Endothelial cell of umbilical vein (primary cell): ENCODE measurements at regions not wholly inside any gene's neighbourhood (a gene's known extent, or its start where the extent isn't known, plus 50 kb on each side); places are given as distances from the start of the nearest gene placed in this dataset.

Experiments used
- BruUV-seq: library from RNA; stranded (reverse); fragments of 400-500 nt; replicated peaks from 2 replicates; lab custom pipeline; 2021; lab: Mats Ljungman, UMichigan
- CTCF ChIA-PET: fragments of 300-600, 350-600 bp; sonication (Branson Sonifier 250); formaldehyde crosslinking; loops from one replicate; lab custom pipeline; 2021; ENCODE audit warnings: antibody characterized with exemption, inconsistent platforms; lab: Charles Lee
- POLR2A ChIA-PET: fragments of 300-600, 350-600 bp; sonication (Branson Sonifier 250); formaldehyde crosslinking; loops from one replicate; lab custom pipeline; 2021; ENCODE audit warnings: antibody characterized with exemption, inconsistent platforms; lab: Charles Lee
- DNase-seq: peaks from one replicate; pipeline ENCODE4 v3.0.0-alpha.2; 2011; ENCODE audit warnings: low read depth, low spot score
- FAIRE-seq: peaks from 2 replicates; lab custom pipeline; 2011; peaks lifted over from hg19 to GRCh38; lab: Jason Lieb, UNC
- H2AFZ ChIP-seq: 2 replicates; pipeline ENCODE4 v1.6.0; 2012; ENCODE audit warnings: low read depth, low read length, control low read depth, inconsistent platforms
- H3K27ac ChIP-seq: 2 replicates; pipeline ENCODE4 v1.5.1; 2011; ENCODE audit warnings: low read depth, mild to moderate bottlenecking, control low read depth, low read length, moderate library complexity; ENCODE audit not compliant: insufficient read depth
- H3K27me3 ChIP-seq, 2 experiments: 2 replicates each; pipeline versions ENCODE4 v1.6.0 to v1.6.1; 2011; ENCODE audit warnings: low read length in 2 of 2, mixed read lengths in 1 of 2; ENCODE audit not compliant: control insufficient read depth in 2 of 2, insufficient read depth in 2 of 2
- H3K36me3 ChIP-seq, 2 experiments: 2 replicates in 1 of 2; 3 replicates in 1 of 2; pipeline ENCODE4 v1.5.1; 2011; ENCODE audit warnings: low read length in 2 of 2, mild to moderate bottlenecking in 1 of 2, moderate library complexity in 1 of 2; ENCODE audit not compliant: control insufficient read depth in 2 of 2, insufficient read depth in 2 of 2; ENCODE audit errors: extremely low read depth in 1 of 2
- H3K4me1 ChIP-seq: 3 replicates; pipeline ENCODE4 v1.5.1; 2011; ENCODE audit warnings: mild to moderate bottlenecking, low read length; ENCODE audit not compliant: control insufficient read depth, insufficient read depth; ENCODE audit errors: extremely low read depth
- H3K4me2 ChIP-seq: 2 replicates; pipeline ENCODE4 v1.6.1; 2011; ENCODE audit warnings: low read length, control low read depth, mixed read lengths; ENCODE audit not compliant: insufficient read depth
- H3K4me3 ChIP-seq, 3 experiments: fragments of 200-600 bp in 1 of 3; sonication (generic), shearing (Covaris generic) in 1 of 3; replicated peaks in 1 of 3; 2 replicates each; pipeline ENCODE4 v1.5.1; 2011 to 2016; ENCODE audit warnings: control low read depth in 3 of 3, low read length in 3 of 3, mild to moderate bottlenecking in 2 of 3, inconsistent platforms in 1 of 3, low read depth in 1 of 3, moderate library complexity in 1 of 3; ENCODE audit not compliant: insufficient read depth in 1 of 3
- H3K79me2 ChIP-seq: 2 replicates; pipeline ENCODE4 v1.6.0; 2012; ENCODE audit warnings: low read length, inconsistent platforms; ENCODE audit not compliant: control insufficient read depth, insufficient read depth
- H3K9ac ChIP-seq: replicated peaks from 2 replicates; pipeline ENCODE3; 2011; ENCODE audit warnings: low read length, control low read depth; ENCODE audit not compliant: insufficient read depth; ENCODE audit errors: extremely low read depth
- H3K9me1 ChIP-seq: replicated peaks from 3 replicates; pipeline ENCODE4 v1.6.0; 2011; ENCODE audit warnings: mild to moderate bottlenecking, low read length; ENCODE audit not compliant: control insufficient read depth, insufficient read depth; ENCODE audit errors: extremely low read depth
- H3K9me3 ChIP-seq: replicated peaks from 2 replicates; pipeline ENCODE4 v1.5.1; 2012; ENCODE audit warnings: low read length, inconsistent platforms; ENCODE audit not compliant: control insufficient read depth, insufficient read depth
- H4K20me1 ChIP-seq: replicated peaks from 2 replicates; pipeline ENCODE3; 2011; ENCODE audit warnings: mild to moderate bottlenecking, low read length; ENCODE audit not compliant: control insufficient read depth, insufficient read depth; ENCODE audit errors: extremely low read depth
- EZH2 ChIP-seq: IDR thresholded peaks from 2 replicates; pipeline ENCODE4 v1.6.1; 2012; ENCODE audit warnings: borderline replicate concordance, low read depth, mild to moderate bottlenecking, moderate library complexity, low read length, inconsistent platforms; ENCODE audit not compliant: severe bottlenecking
- GATA2 ChIP-seq: IDR thresholded peaks from 2 replicates; pipeline ENCODE4 v1.7.0; 2011; ENCODE audit warnings: low read depth, mild to moderate bottlenecking, moderate library complexity, mixed read lengths, low read length; ENCODE audit not compliant: insufficient read length, insufficient read depth
- JUN ChIP-seq: IDR thresholded peaks from 2 replicates; pipeline ENCODE4 v1.6.1; 2011; ENCODE audit warnings: borderline replicate concordance, low read depth; ENCODE audit not compliant: insufficient read length, insufficient read depth
- POLR2AphosphoS5 ChIP-seq: IDR thresholded peaks from 2 replicates; pipeline ENCODE4 v1.6.1; 2012; ENCODE audit warnings: low read depth, mild to moderate bottlenecking, control low read depth, low read length, moderate library complexity; ENCODE audit not compliant: insufficient read depth
- dilution Hi-C: fragments of 300-500 bp; cut with MboI; formaldehyde crosslinking; loops from one replicate; pipeline ENCODE4 v1.15.0; 2019; ENCODE audit warnings: low sequenced_read_pairs; ENCODE audit not compliant: extremely low pct_ligation_motif_present
- intact Hi-C: fragments of 100-400 bp; cut with micrococcal nuclease; formaldehyde crosslinking; loops from one replicate; pipeline ENCODE4 v1.10.0; 2022
- TF ChIP-seq, protein P1 (sequence below): IDR thresholded peaks from 2 replicates; pipeline ENCODE4 v1.6.1; 2011; ENCODE audit not compliant: insufficient read depth, insufficient read length
- TF ChIP-seq, protein P2 (sequence below), 2 donors: IDR thresholded peaks; 1 replicate in 1 of 2; 2 replicates in 1 of 2; pipeline ENCODE4 v1.5.1; 2011; ENCODE audit warnings: low read length in 2 of 2, mild to moderate bottlenecking in 2 of 2, moderate library complexity in 2 of 2, control low read depth in 1 of 2, inconsistent platforms in 1 of 2, low read depth in 1 of 2; ENCODE audit not compliant: insufficient read depth in 1 of 2; ENCODE audit errors: extremely low read depth in 1 of 2

DNA sequence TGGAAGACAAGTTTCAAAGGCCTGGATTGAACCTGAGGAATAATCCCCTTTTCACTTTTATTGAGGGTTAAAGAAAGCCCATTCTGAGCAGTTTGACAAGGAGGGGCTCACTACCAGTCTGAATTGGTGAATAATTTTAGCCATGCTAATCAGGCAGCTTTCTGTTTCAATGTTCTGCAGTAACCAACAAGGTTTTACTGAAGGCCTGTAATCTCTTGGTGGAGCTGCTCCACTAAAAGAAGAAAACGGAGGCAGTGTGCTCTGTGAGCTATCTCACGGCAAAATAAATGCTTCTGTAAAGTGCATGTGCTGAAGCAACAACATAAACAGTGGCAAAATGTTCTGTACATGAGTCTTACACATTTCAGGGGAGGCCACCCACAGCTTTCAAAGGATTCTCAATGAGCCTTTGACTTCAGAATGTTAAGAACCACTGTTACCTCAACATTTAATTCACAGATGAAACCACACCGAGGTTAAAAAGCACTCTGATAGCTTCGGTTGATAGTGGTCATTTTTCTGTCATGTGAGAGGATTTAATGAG is 111.2 kb downstream of the LRIG3 start:
- dilution Hi-C loops = no loop called here
- no peak overlapping the region for H2AFZ ChIP-seq
- no peaks in the 10 kb centered on the region for H3K9me1 ChIP-seq
- no peaks in the 10 kb centered on the region for H3K4me1 ChIP-seq
- no peak for FAIRE-seq
- no peaks in the 10 kb centered on the region for H4K20me1 ChIP-seq
- no peak overlapping the region for H3K4me2 ChIP-seq
- H3K9ac ChIP-seq = no peak overlapping the region
- no peak overlapping the region for H3K27ac ChIP-seq
- H3K36me3 ChIP-seq = no peaks in the 10 kb centered on the region
- no peak for TF ChIP-seq EZH2
- TF ChIP-seq, protein P1, sequence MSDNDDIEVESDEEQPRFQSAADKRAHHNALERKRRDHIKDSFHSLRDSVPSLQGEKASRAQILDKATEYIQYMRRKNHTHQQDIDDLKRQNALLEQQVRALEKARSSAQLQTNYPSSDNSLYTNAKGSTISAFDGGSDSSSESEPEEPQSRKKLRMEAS = no peak
- TF ChIP-seq GATA2 = no peak
- TF ChIP-seq POLR2AphosphoS5 = no peak
- H3K27me3 ChIP-seq = peaks cover 3 to 4% of the 10 kb centered on the region in 2 experiments
- intact Hi-C loops = no loop called here
- no peaks in the 10 kb centered on the region for H3K79me2 ChIP-seq
- H3K4me3 ChIP-seq = no peak overlapping the region
- no peaks in the 10 kb centered on the region for H3K9me3 ChIP-seq
- ChIA-PET CTCF (interaction anchor here (1.1 kb wide), 1 partner anchor 257 kb away, joined by 3 read pairs; no protein-coding TSS in a partner anchor), POLR2A (no interaction called here)
- no peak for DNase-seq
- BruUV-seq = no TSS peak

DNA sequence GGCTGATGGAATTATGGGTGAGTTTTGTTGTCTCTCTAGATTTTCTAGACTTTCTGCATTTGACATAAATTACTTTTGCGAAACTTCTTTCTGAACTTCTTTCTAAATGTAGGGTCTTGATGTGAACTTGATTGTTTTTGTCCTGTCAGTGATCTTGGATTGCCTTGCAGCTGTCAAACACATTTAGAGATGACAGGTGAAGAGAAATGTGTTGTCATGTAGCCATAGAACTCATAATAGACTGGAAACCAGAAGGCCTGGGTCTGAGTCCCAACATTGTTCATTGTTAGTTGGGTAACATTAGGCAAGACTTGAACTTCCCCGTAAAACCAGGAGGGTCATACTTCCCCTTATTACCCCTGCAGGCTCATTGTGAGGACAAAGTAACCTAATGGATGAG is 109.0 kb downstream of the LRIG3 start:
- no peak overlapping the region for H2AFZ ChIP-seq
- H3K4me2 ChIP-seq = no peak overlapping the region
- no peaks in the 10 kb centered on the region for H3K36me3 ChIP-seq
- FAIRE-seq (no peak), DNase-seq (no peak)
- POLR2A ChIA-PET = no interaction called here
- dilution Hi-C loops (no loop called here), intact Hi-C loops (no loop called here)
- H3K9me1 ChIP-seq = no peaks in the 10 kb centered on the region
- no TSS peak for BruUV-seq
- TF ChIP-seq, protein P2, sequence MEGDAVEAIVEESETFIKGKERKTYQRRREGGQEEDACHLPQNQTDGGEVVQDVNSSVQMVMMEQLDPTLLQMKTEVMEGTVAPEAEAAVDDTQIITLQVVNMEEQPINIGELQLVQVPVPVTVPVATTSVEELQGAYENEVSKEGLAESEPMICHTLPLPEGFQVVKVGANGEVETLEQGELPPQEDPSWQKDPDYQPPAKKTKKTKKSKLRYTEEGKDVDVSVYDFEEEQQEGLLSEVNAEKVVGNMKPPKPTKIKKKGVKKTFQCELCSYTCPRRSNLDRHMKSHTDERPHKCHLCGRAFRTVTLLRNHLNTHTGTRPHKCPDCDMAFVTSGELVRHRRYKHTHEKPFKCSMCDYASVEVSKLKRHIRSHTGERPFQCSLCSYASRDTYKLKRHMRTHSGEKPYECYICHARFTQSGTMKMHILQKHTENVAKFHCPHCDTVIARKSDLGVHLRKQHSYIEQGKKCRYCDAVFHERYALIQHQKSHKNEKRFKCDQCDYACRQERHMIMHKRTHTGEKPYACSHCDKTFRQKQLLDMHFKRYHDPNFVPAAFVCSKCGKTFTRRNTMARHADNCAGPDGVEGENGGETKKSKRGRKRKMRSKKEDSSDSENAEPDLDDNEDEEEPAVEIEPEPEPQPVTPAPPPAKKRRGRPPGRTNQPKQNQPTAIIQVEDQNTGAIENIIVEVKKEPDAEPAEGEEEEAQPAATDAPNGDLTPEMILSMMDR (IDR thresholded peaks at IDR 0.05; ENCODE audit: extremely low read depth in 1 of 2, insufficient read depth in 1 of 2, low read depth in 1 of 2, low read length in 2 of 2) = no peak
- TF ChIP-seq, protein P1 = no peak
- TF ChIP-seq JUN (no peak), GATA2 (no peak)
- H4K20me1 ChIP-seq = no peaks in the 10 kb centered on the region
- H3K27me3 ChIP-seq = peaks cover 4 to 6% of the 10 kb centered on the region in 2 experiments
- no peaks in the 10 kb centered on the region for H3K9me3 ChIP-seq
- CTCF ChIA-PET = interaction anchor here (1.2 kb wide), 1 partner anchor 17 kb away, joined by 3 read pairs; no protein-coding TSS in a partner anchor
- H3K9ac ChIP-seq = no peak overlapping the region
- H3K79me2 ChIP-seq = no peaks in the 10 kb centered on the region
- H3K27ac ChIP-seq = no peak overlapping the region
- no peaks in the 10 kb centered on the region for H3K4me1 ChIP-seq
- H3K4me3 ChIP-seq = no peak overlapping the region
